NCI-H446 treated with DMSO at 0.1 percent for 48 hours (cell line): ENCODE measurements at regions not wholly inside any gene's neighbourhood (a gene's known extent, or its start where the extent isn't known, plus 50 kb on each side); places are given as distances from the start of the nearest gene placed in this dataset.
"Not testable (repeated sequence)": the region's sequence is repeated elsewhere in the genome, so short reads cannot be mapped to it uniquely, and the experiment has no call there.

Experiments
- DNase-seq: peaks from one replicate; lab custom pipeline; 2025; lab: John Stamatoyannopoulos, UW

DNA sequence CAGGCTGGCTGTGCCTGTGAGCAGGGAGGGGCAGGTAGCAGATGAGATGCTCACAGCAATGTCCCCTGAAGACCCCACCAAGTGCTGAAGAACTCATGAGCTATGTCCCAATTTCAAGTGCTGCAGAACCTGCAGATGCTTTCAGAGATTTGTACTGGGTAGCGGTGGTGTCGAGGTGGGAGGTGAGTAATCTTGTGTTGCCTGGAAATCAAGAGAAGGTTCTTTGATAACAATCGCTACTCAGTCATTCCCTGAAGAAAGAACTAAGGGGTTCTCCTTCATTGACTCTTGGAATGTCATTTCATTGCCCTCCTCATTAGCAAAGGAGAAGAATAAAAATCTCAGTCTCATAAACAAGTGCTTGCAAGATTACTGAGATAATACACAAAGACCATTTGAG, 246.4 kb downstream of the EMX2 start:
- DNase-seq, result no peak

DNA sequence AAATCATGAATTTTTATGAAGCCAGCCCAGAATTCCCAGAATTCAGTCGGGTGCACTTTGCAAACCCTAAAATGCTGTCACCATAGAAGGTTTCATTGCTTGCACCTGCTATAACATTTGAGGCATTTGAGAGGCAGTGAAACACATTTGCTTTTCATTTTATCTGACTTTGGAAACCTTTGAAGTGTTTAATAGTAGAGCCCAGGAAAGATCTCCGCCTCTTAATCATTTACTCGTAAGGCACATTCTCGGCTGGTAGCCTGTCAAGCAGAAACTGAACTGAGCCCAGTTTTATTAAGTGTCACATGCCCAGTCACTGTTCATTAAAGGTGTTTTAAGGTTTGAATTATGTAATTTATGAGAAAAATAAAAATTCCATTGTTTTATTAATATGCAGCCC, 247.6 kb downstream of the EMX2 start:
- no peak for DNase-seq

DNA sequence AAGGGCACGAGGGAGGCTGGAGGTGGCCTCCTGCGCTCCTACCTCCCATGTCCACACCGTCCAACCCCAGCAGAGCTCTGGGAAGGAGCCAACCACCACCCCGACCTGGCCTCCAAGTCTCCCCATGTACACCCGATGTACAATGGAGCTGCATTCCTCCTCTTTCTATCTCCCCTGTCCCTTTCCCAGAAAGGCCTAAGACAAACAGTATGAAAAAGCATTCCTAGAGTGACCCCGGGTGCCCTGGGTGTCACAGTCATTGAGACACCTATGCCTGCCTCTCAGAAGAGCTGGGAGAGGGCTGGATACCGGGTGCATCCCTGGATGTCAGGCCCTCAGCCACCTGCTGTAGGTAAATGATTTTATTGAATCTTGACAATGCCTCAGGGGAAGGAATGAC, 248.1 kb downstream of the EMX2 start:
- DNase-seq, result no peak

DNA sequence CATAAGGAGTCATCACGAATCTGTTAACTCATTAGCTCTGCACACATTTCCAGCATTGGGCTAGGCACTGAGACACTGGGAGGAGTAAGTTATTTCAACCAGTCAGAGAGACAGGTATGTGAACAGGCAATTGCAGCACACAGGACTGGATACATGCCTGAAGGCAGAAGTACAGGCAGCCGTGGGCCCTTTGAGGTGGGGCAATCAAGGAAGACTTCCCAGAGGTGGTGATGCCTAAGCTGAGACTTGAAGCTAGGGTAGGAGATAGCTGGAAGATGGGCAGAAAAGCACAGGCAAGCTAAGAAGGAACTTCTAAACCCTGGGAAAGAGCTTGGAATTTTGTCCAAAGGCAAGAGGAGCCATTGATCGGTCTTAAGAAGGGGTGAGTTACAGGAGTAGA, 249.7 kb downstream of the EMX2 start:
- DNase-seq, result no peak

DNA sequence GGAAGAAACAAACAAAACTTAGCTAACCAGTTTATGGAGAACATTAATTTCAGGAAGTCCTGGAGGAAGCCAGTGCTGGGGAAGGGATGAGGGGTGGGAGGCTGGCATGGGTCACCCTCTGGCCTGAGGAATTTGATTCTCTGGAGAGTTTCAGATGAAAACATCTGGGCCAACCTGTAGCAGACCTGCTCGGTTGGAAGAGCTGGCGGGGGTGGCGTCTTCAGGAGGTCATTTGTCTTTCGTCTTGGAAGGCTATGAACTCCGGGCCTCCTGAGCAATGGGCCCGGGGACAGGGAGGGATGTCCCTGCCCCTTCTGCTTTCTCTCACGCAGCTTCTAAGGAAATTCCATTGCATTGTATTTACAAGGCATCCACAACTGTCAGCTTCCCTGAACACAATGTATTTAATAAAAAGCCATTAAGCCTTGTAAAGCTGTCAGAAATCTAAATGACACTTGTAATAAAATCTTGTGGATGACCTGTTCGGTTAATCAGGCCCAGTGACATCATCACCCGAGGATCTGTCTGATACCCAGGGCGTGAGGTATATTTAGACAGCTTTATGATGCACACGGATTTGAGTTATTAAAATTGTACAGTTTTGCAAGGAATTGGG, 250.5 kb downstream of the RAB11FIP2 start:
- DNase-seq, result no peak

DNA sequence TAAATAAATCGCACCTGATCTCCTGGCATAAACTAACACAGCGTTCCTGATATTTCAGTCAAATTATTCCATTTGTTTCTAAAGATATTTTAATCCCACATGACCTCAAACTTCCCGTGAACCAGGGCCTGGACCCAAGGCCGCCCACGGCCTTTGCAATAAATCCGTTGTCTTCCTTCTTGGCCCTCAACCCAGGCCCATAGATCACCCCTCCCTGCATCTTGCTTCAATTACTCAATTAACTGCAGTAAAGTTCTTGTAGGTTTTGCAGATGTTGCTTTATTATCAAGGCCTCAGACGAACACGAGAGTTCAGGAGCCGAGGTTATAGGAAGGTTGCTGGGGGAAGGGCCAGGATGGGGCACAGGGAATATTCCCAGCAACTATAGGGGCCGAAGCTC, 249.4 kb downstream of the RAB11FIP2 start:
- DNase-seq, result no peak

DNA sequence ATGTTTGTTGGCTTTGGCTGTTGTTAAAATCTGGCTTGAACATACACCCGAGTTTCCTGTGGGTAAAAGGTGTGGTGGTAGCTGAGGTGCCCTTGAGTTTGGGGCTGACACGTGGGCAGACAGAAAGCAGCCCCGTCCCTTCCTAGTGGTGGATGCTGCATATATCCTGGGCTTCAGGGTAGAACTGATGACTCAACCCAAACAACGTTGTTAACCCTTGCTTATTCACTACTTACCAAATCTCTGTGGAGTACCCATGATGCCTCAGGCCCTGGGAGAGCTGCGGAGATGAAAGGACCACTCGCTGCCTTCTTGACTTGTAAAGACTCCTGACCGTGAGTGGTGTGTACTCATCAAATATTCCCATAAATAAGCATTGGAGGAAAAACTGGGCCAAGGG, 245.1 kb downstream of the RAB11FIP2 start:
- no peak for DNase-seq

DNA sequence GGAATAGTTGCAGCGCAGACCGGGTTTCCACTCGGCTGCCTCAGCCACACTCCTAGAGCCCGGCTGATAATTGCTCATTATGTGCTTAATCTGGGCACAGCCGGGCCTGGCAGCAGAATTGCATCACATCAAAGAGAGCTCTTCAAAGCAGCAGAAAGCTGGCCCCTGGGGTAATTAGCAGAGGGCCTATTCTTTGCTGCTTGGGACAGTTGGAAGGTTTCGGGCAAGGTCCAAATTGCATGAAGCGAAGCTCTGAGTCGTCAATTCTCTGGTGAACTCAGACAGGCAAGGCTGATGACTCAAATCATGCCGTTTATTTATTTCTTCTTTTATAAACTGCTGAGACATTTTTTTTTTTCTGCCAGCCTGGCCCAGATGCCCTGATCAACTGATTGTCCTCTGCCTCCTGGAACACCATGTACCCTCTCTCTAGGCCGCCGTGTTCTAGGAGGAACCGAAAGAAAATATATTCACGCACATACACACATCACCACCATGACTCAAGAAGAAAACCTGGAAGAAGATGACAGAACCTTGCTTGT, 242.2 kb downstream of the RAB11FIP2 start:
- peak; percentile 44 for DNase-seq

DNA sequence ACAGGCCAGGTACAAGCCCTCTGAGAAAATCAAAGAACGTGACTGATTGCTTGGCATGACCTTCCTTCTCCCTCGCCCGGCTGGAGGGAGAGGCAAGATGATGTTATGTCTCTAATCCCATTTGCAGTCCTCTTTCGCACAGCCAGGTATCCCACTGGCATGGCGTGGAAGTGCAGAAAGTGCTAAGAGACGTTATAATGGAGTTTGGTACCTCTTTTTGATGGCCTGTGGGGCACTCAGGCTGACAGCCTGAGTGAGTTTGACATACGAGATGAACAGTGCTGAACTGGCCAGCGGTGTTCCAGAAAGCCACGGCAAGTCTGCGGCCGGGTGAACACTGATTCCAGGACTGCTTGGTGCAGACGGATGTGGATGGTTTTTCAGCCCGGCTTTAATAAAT, 241.6 kb downstream of the RAB11FIP2 start:
- DNase-seq, result no peak

DNA sequence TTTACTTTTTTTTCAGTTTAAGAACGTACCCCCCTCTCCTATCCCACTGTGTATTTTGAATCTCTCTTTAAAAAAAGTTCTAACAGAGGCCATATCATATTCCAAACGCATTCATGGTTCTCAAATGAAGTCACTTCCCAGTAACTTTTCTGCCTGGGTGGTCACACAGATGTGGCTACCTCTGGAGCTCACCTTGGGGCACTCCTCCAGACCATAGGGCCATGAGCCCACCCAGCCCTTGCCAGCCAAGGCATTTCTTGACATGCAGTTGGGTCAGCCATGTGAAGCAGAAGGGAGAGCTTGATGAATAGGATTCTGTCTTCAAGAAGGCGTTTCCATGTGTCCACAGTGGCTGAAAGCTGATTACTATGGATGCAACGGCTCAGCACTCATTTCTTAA, 239.3 kb downstream of the RAB11FIP2 start:
- DNase-seq, result no peak

DNA sequence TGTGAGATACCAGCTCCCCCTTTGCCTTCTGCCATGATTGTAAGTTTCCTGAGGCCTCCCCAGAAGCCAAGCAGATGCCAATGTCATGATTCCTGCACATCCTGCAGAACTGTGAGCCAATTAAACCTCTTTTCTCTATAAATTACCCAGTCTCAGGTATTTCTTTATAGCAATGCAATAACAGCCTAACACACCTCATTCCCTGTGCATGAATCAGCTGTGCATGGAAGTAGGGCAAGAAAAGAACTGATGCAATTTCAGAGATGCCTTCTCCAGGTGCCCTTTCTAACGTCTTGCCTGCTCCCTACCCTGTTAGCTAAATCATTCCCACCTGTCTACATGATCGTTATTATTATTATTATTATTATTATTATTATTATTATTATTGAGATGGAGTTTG, 230.9 kb downstream of the RAB11FIP2 start:
- DNase-seq, result not testable (repeated sequence)

DNA sequence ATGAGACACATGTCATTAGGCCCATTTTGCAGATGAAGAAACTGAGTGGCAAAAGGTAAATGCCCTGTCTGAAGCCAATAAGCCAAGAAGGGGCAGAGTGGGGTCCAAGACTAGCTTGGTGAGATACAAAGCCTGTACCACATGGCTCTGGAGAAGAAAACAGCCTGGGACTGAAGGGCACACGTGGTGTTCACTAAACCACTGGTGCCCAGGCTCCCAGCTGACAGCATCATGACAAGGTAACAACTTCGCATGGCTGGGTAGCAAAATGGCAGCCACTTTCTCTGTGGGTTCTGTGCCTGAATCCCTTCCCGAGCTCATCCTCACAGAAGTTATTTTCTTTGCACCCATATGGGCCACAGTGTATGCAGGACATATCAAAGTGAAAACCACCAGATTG, 229.6 kb downstream of the RAB11FIP2 start:
- no peak for DNase-seq

DNA sequence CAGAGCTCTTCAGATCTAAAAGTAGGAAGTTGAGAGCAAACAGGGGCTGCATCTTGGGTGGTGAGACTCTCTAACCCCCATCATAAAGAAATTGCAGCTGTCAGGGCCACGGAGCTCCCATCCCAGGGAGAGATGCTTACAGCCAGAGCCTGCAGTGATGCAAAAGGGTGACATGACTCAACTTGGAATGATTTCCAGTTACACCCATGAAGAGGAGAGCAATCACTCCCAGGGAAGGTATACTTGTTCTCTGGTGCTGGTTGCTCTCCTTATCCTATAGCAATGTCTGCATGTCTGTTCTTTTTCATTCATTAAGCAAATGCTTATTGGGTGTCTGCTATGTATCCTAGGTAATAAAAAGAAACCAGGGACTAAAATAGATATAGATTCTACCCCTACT, 228.0 kb downstream of the RAB11FIP2 start:
- DNase-seq, result no peak

DNA sequence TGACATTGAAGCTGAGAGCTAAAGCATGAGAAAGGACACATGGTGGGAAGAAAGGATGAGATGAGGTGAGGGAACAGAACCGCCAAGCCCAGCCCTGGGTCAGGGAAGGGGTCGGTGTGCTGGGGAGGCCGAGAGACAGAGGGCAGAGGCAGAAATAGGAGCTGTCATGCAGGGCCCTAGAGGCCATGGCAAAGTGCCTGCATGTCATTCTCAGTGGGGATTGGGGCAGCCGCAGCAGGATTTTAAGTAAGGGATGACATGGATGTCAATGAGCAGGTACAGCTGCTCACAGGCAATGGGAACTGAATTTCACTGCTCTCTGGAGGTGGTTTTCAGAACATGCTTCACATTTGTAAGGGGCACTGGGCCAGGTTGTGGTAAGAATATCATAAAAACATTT, 227.4 kb downstream of the RAB11FIP2 start:
- DNase-seq, result no peak

DNA sequence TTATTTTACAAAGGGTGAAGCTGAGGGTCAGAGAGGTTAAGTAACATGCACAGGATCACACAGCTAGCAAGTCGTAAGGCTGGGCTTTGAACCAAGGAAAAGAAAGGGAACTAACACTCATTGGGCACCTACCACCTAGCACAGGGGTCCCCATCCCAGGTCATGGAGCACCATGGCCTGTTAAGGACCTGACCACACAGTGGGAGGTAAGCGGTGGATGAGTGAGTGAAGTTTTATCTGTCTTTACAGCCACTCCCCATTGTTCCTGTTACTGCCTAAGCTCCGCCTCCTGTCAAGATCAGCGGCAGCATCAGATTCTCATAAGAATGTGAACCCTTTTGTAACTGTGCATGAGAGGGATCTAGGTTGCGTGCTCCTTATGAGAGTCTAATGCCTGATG, 222.8 kb downstream of the RAB11FIP2 start:
- DNase-seq, result no peak

DNA sequence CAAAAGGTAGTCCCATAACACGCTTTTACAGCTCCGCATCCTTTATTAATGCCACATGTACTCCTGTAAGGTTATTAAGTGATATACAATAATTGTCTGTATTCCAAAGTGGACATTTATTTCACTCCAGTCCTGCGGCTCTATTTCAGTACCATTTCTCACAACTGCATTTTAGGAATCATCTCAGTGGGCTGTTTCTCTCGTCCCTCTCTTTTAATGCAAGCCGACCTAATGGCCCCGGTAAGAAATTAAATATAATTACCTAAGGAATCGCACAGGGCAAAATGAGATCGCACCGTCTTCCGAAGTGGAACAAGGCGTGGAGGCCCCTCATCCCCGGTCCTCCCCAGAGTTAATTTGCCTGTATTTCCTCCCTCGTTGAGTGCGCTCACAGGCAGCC, 216.5 kb downstream of the RAB11FIP2 start:
- no peak for DNase-seq

DNA sequence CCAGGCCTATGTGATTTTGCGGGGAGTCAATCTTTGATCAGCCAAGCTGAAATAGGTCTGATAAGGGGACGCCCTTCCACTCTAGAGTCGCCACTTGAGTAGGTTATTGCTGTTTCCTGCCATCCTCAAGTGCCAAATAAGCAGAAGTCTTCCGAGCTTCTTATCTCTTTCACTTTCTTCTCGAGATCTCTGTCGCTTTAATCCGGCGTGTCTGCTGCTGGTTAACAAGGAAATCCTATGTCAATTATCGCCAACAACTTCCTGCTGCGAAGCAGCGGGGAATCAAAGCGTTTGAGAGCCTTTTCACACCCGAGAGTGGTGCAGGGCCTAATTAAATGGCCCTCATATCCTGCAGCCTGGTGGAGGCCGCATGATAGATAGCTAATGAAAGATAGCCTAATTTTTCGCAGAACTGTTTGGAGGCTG, 215.9 kb downstream of the RAB11FIP2 start:
- DNase-seq, result no peak

DNA sequence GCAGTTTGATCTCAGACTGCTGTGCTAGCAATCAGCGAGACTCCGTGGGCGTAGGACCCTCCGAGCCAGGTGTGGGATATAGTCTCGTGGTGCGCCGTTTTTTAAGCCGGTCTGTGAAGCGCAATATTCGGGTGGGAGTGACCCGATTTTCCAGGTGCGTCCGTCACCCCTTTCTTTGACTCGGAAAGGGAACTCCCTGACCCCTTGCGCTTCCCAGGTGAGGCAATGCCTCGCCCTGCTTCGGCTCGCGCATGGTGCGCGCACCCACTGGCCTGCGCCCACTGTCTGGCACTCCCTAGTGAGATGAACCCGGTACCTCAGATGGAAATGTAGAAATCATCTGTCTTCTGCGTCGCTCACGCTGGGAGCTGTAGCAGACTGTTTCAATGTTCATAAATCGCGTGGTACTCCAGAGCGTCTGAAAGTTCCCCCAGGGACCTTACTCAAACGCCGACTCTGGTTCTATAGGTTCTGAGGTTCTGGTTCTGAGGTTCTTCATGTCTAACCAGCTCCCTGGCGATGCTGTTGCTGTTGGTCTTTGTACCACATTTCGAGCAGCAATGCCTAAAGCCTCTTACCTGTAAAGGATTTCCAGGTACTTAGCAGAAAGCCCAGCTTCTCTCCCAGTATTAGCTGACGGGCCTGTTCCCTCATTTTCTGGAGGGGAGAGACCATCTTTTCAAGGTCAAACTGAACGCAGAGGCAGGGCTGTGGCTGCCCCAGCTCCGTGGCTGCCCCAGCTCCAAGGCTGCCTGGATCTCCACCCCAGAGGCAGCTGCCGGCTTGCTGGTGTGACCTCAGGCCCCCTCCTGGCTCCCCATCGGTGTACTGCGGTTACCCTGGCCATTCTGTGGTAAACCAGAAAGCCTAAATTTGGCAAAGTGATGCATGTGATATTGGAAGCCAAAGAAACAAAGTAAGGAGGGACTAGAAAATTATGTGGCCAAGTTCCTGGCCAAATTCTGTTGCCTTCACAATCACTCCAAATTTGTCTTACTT, 207.9 kb downstream of the RAB11FIP2 start:
- not testable (repeated sequence) for DNase-seq

DNA sequence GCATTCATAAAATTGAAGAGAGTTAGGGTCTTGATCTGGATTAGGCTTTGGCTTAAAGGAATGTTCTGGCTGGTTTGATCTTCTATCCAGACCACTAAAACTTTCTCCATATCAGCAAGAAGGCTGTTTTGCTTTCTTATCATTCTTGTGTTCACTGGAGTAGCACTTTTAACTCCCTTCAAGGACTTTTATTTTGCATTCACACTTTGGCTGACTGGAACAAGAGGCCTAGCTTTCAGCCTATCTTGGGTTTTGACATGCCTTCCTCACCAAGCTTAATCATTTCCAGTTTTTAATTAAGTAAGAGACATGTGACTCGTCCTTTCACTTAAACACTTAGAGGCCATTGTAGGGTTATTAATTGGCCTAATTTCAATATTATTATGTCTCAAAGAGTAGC, 190.3 kb downstream of the RAB11FIP2 start:
- not testable (repeated sequence) for DNase-seq

DNA sequence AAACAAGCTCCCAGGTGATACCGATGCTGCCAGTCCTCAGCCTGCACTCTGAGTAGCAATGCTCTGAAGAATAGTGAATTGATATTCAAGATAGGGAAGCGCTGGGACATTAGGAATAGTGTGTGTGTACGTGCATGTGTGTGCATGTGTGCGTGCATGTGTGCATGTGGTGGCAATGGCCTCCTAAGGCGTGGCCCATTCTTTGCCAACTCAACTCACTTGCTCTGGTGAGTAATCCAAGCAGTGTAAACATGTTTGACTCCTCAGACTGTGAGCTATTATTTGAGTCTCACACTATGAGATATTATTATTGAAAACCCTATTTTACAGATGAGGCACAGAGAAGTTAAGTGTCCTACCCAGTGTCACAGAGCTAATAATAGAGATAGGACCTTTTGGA, 186.6 kb downstream of the RAB11FIP2 start:
- DNase-seq, result no peak

DNA sequence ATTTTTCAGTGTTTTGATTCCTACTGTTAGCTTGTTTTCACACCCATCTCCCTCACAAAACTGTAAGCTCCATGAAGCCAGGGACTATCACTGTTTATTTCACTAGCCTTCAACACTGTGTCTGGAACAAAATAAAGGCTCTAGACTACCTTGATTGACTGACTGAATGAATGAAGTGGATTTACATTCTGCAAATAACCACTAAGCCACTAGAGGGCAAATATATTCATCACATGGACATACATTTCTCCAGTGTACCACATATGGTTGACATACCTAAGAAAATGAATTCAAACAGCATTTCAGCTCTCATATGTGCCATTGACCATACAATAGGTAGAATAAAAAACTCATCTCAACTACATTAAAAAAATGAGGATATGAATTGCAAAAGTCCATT, 185.9 kb downstream of the RAB11FIP2 start:
- no peak for DNase-seq

DNA sequence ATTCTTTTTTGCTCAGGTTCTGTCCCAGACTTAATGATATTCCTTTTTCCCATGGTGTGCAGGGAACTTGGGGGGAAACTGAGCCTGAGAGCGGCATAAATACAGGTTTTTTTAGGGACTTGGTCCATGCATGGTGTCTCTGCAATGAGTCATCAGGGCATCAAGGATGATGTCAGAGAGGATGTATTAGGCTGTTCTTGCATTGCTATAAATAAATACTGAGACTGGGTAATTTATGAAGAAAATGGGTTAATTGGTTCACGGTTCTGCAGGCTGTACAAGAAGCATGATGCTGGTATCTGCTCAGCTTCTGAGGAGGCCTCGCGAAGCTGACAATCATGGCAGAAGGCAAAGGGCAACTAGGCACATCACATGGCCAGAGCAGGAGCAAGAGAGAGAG, 185.4 kb downstream of the RAB11FIP2 start:
- DNase-seq, result no peak

DNA sequence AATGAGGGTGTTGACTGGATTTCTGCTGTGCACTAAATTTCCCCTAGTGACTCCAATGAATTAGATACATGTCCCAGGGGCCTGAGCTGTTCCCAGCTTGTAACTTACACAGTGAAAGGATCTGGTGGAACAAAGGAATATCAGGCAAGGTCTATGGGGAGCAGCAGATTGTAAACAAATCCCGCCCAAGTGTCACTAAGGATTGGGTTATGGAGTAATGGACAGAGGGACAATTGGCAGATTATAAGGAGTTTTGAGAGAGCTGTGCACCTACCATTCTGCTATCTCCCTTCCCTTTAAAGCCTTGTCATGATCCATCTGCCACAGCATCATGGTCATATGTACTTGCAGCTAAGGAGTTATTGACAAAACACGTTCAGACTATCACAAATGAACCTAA, 183.0 kb downstream of the RAB11FIP2 start:
- no peak for DNase-seq
